Muscle of arm (tissue), 1 donor: ENCODE measurements at regions not wholly inside any gene's neighbourhood (a gene's known extent, or its start where the extent isn't known, plus 50 kb on each side); places are given as distances from the start of the nearest gene placed in this dataset.

Experiments
- DNase-seq: peaks from one replicate; pipeline ENCODE4 v3.0.0-alpha.2; 2013

- peak; percentile 45 for DNase-seq
Measured at GRCh38 chr1:56073614-56074006, 505.8 kb downstream of the PLPP3 start.

GRCh38 chr1:56073206-56073605, 506.2 kb downstream of the PLPP3 start:
- DNase-seq = no peak

GRCh38 chr1:56072310-56072709, 507.1 kb downstream of the PLPP3 start:
- DNase-seq = no peak

- DNase-seq = no peak
Measured at GRCh38 chr1:56071351-56071750, 508.0 kb downstream of the PLPP3 start.

GRCh38 chr1:56070601-56071000, 508.8 kb downstream of the PLPP3 start:
- peak; percentile 73 for DNase-seq

- DNase-seq = no peak
Measured at GRCh38 chr1:56069824-56070223, 509.5 kb downstream of the PLPP3 start.

GRCh38 chr1:56068908-56069307, 510.5 kb downstream of the PLPP3 start:
- no peak for DNase-seq

GRCh38 chr1:56068210-56068609, 511.2 kb downstream of the PLPP3 start:
- no peak for DNase-seq

GRCh38 chr1:56065729-56066128, 513.6 kb downstream of the PLPP3 start:
- no peak for DNase-seq

GRCh38 chr1:56064705-56065104, 514.7 kb downstream of the PLPP3 start:
- DNase-seq = no peak

GRCh38 chr1:56063461-56063860, 515.9 kb downstream of the PLPP3 start:
- no peak for DNase-seq

- no peak for DNase-seq
Measured at GRCh38 chr1:56062625-56063024, 516.7 kb downstream of the PLPP3 start.

- no peak for DNase-seq
Measured at GRCh38 chr1:56061824-56062223, 517.5 kb downstream of the PLPP3 start.

- peak; percentile 46 for DNase-seq
Measured at GRCh38 chr1:56060906-56061305, 518.5 kb downstream of the PLPP3 start.

GRCh38 chr1:56057466-56058405, 521.6 kb downstream of the PLPP3 start:
- DNase-seq = no peak

GRCh38 chr1:56056438-56057287, 522.7 kb downstream of the PLPP3 start:
- DNase-seq = no peak

GRCh38 chr1:56054959-56055358, 524.4 kb downstream of the PLPP3 start:
- no peak for DNase-seq

GRCh38 chr1:56052041-56052440, 527.3 kb downstream of the PLPP3 start:
- no peak for DNase-seq

GRCh38 chr1:56050911-56051310, 528.5 kb downstream of the PLPP3 start:
- no peak for DNase-seq

- DNase-seq = no peak
Measured at GRCh38 chr1:56045477-56045876, 533.9 kb downstream of the PLPP3 start.

- no peak for DNase-seq
Measured at GRCh38 chr1:56045062-56045461, 534.3 kb downstream of the PLPP3 start.

GRCh38 chr1:56036479-56036878, 542.9 kb downstream of the PLPP3 start:
- DNase-seq = no peak
